HepG2 (cell line): ENCODE measurements at regions not wholly inside any gene's neighbourhood (a gene's known extent, or its start where the extent isn't known, plus 50 kb on each side); places are given as distances from the start of the nearest gene placed in this dataset.
A peak's percentile ranks its signal among the peaks of the same experiment; 100 is the strongest.
"Not testable (repeated sequence)": the region's sequence is repeated elsewhere in the genome, so short reads cannot be mapped to it uniquely, and the experiment has no call there.

Source experiments
- ATAC-seq: fragments of 200-7000 bp; cut with Tn5 transposase; 3 replicates; pipeline ENCODE4 v1.9.1; 2020; ENCODE audit warnings: mild to moderate bottlenecking, moderate library complexity
- BruUV-seq: library from RNA; stranded (reverse); fragments of 400-500 nt; replicated peaks from 2 replicates; lab custom pipeline; 2021; lab: Mats Ljungman, UMichigan
- CTCF ChIA-PET: fragments of 300-600 bp; formaldehyde crosslinking; extraction: SDS; loops from one replicate; lab custom pipeline; 2021; ENCODE audit warnings: low total read pairs, inconsistent platforms, low intra/inter-chr PET ratio; lab: Yijun Ruan, JAX
- POLR2A ChIA-PET: fragments of 350-600 bp; sonication (Branson Sonifier 250); formaldehyde crosslinking; loops from one replicate; lab custom pipeline; 2020; ENCODE audit warnings: antibody characterized with exemption, inconsistent platforms; lab: Yijun Ruan, JAX
- DNase-seq: peaks from one replicate; pipeline ENCODE4 v3.0.0-alpha.2; 2015; ENCODE audit warnings: low spot score
- FAIRE-seq: peaks from 3 replicates; lab custom pipeline; 2011; peaks lifted over from hg19 to GRCh38; lab: Jason Lieb, UNC
- H2AFZ ChIP-seq: one replicate; pipeline ENCODE4 v1.6.1; 2011; ENCODE audit warnings: low read length, inconsistent platforms
- H3K27ac ChIP-seq: fragments of 300-600 bp; 3 replicates; pipeline ENCODE4 v1.8.0; 2011; ENCODE audit warnings: mixed run types, mild to moderate bottlenecking, mixed read lengths, low read length, inconsistent platforms; ENCODE audit not compliant: insufficient read depth; ENCODE audit errors: extremely low read length
- H3K27me3 ChIP-seq, 2 experiments: fragments of 200-600 bp in 1 of 2; 2 replicates in 1 of 2; 3 replicates in 1 of 2; pipeline versions ENCODE4 v1.6.0 to v1.8.0; 2011; ENCODE audit warnings: low read length in 2 of 2, mild to moderate bottlenecking in 2 of 2, moderate library complexity in 2 of 2, inconsistent platforms in 1 of 2; ENCODE audit not compliant: insufficient read depth in 2 of 2, control insufficient read depth in 1 of 2
- H3K36me3 ChIP-seq, 2 experiments: fragments of 200-600 bp in 1 of 2; replicated peaks in 1 of 2; 2 replicates in 1 of 2; 3 replicates in 1 of 2; pipeline versions ENCODE4 v1.5.1 to v1.8.0; 2011; ENCODE audit warnings: low read length in 2 of 2, inconsistent platforms in 1 of 2; ENCODE audit not compliant: insufficient read depth in 2 of 2, control insufficient read depth in 1 of 2
- H3K4me1 ChIP-seq: 2 replicates; pipeline ENCODE4 v1.5.1; 2012; ENCODE audit warnings: low read length, inconsistent platforms; ENCODE audit not compliant: insufficient read depth
- H3K4me2 ChIP-seq: 2 replicates; pipeline ENCODE4 v1.6.0; 2011; ENCODE audit warnings: low read depth, low read length, inconsistent platforms
- H3K4me3 ChIP-seq, 3 experiments: fragments of 200-600 bp in 1 of 3; sonication (generic), shearing (Covaris generic) in 1 of 3; replicated peaks in 1 of 3; 2 replicates each; pipeline ENCODE4 v1.5.1; 2011 to 2016; ENCODE audit warnings: low read length in 3 of 3, inconsistent platforms in 2 of 3, low read depth in 2 of 3, mild to moderate bottlenecking in 2 of 3, control low read depth in 1 of 3, mixed read lengths in 1 of 3; ENCODE audit not compliant: insufficient read depth in 1 of 3
- H3K79me2 ChIP-seq: one replicate; pipeline ENCODE4 v1.6.1; 2011; ENCODE audit warnings: low read length, inconsistent platforms; ENCODE audit not compliant: insufficient read depth
- H3K9ac ChIP-seq: 2 replicates; pipeline ENCODE4 v1.6.0; 2011; ENCODE audit warnings: mild to moderate bottlenecking, low read depth, low read length, inconsistent platforms; ENCODE audit not compliant: insufficient read depth
- H3K9me3 ChIP-seq: 2 replicates; pipeline ENCODE4 v1.5.1; 2012; ENCODE audit warnings: mild to moderate bottlenecking, low read length
- H4K20me1 ChIP-seq: 2 replicates; pipeline ENCODE4 v1.6.0; 2011; ENCODE audit warnings: inconsistent platforms, mild to moderate bottlenecking, low read length, moderate library complexity; ENCODE audit not compliant: insufficient read depth
- ISX ChIP-seq: sonication (generic); formaldehyde crosslinking; conservative IDR thresholded peaks from 2 replicates; pipeline ENCODE4 v1.5.0; 2020; ENCODE audit warnings: missing genetic modification reagents
- ZBTB40 ChIP-seq, 2 experiments: fragments of 450-650 bp in 1 of 2; sonication (generic) in 1 of 2; formaldehyde crosslinking in 1 of 2; IDR thresholded peaks; 2 replicates each; pipeline versions ENCODE4 v1.6.1 to v1.8.0; 2016 to 2022; ENCODE audit warnings: antibody characterized with exemption in 1 of 2, mild to moderate bottlenecking in 1 of 2, missing genetic modification reagents in 1 of 2
- ZMAT3 ChIP-seq: sonication (generic); formaldehyde crosslinking; conservative IDR thresholded peaks from 2 replicates; pipeline ENCODE4 v1.7.0; 2021; ENCODE audit warnings: missing genetic modification reagents
- ZNF281 ChIP-seq: sonication (generic); formaldehyde crosslinking; IDR thresholded peaks from 2 replicates; pipeline ENCODE4 v1.4.0; 2020; ENCODE audit warnings: missing genetic modification reagents, borderline replicate concordance
- WGBS: methylation state at CpG from one replicate; pipeline ENCODE4 v1.1.6; 2017; ENCODE audit warnings: low lambda C conversion rate; 5-methylcytosine and 5-hydroxymethylcytosine counted together
- in situ Hi-C: cut with HindIII; loops from 2 replicates; pipeline ENCODE4 v1.10.0; 2017; ENCODE audit warnings: low pct_unique_long_range_greater_than_20kb; ENCODE audit not compliant: extremely low pct_ligation_motif_present
- intact Hi-C: fragments of 100-400 bp; cut with micrococcal nuclease; formaldehyde crosslinking; loops from one replicate; pipeline ENCODE4 v1.10.0; 2022; ENCODE audit not compliant: unreplicated experiment

- TF ChIP-seq ZBTB40 (IDR thresholded peaks at IDR 0.05) = no peak
- no peak for TF ChIP-seq ZBTB40 (CRISPR knock-in tag; IDR thresholded peaks at IDR 0.05)
- no peak for TF ChIP-seq ZMAT3 (CRISPR knock-in tag)
- TF ChIP-seq ISX (CRISPR knock-in tag) = no peak
These were observed 155.5 kb upstream of the MOCS2 start (continued) for GRCh38 chr5:53265043-53265442.

DNA sequence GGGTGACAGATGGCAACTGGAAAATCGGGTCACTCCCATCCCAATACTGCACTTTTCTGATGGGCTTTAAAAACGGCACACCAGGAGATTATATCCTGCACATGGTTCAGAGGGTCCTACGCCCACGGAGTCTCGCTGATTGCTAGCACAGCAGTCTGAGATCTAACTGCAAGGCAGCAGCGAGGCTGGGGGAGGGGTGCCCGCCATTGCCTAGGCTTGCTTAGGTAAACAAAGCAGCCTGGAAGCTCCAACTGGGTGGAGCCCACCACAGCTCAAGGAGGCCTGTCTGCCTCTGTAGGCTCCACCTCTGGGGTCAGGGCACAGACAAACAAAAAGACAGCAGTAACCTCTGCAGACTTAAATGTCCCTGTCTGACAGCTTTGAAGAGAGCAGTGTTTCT, 158.7 kb upstream of the MOCS2 start:
- H3K9ac ChIP-seq, POLR2A ChIA-PET, intact Hi-C loops, H4K20me1 ChIP-seq, H3K79me2 ChIP-seq, H3K4me1 ChIP-seq, H2AFZ ChIP-seq, BruUV-seq, H3K9me3 ChIP-seq, CTCF ChIA-PET, H3K27me3 ChIP-seq, H3K27ac ChIP-seq, DNase-seq, H3K4me3 ChIP-seq, FAIRE-seq, H3K36me3 ChIP-seq, ATAC-seq: not testable (repeated sequence)
- in situ Hi-C loops = loop anchor here (10.0 kb wide), 1 partner anchor 947 kb away; no protein-coding TSS in a partner anchor
- WGBS = 23% methylated on average over 6 of the region's 7 CpGs
- peak overlapping the region; percentile 48; the same call in 1 of the 2 replicates for H3K4me2 ChIP-seq
- TF ChIP-seq ZNF281 (CRISPR knock-in tag) = peak; percentile 75; the same call in 1 of the 2 replicates
